ENCODE measurements at regions not wholly inside any gene's neighbourhood (a gene's known extent, or its start where the extent isn't known, plus 50 kb on each side); places are given as distances from the start of the nearest gene placed in this dataset.
A peak's percentile ranks its signal among the peaks of the same experiment; 100 is the strongest.

GRCh38 chr14:59013672-59014298, 174.7 kb upstream of the DAAM1 start (continued):
- TF ChIP-seq SRSF9 (IDR thresholded peaks at IDR 0.05; ENCODE audit: borderline replicate concordance, insufficient read depth, low read depth, low read length, poor library complexity, severe bottlenecking) (no peak), MTF1 (CRISPR knock-in tag; IDR thresholded peaks at IDR 0.05) (no peak), ZMYM2 (CRISPR knock-in tag; IDR thresholded peaks at IDR 0.05) (peak; percentile 97), E2F5 (CRISPR knock-in tag; conservative IDR thresholded peaks at IDR 0.05) (no peak), ZNF7 (CRISPR knock-in tag; IDR thresholded peaks at IDR 0.05) (no peak), CREBL2 (CRISPR knock-in tag; IDR thresholded peaks at IDR 0.05; ENCODE audit: borderline replicate concordance) (no peak), ZNF597 (CRISPR knock-in tag; IDR thresholded peaks at IDR 0.05) (no peak), EED (CRISPR knock-in tag; IDR thresholded peaks at IDR 0.05) (no peak), ZNF264 (CRISPR knock-in tag; IDR thresholded peaks at IDR 0.05) (peak; percentile 76; the same call in 1 of the 2 replicates), JUND (CRISPR knock-in tag; IDR thresholded peaks at IDR 0.05) (peak; percentile 99), NCOA1 (CRISPR knock-in tag; IDR thresholded peaks at IDR 0.05) (no peak), HOXA7 (CRISPR knock-in tag; IDR thresholded peaks at IDR 0.05) (no peak), ZEB1 (IDR thresholded peaks at IDR 0.05; ENCODE audit: insufficient replicate concordance, low read depth) (no peak), ZNF451 (CRISPR knock-in tag; IDR thresholded peaks at IDR 0.05) (no peak), MTF2 (CRISPR knock-in tag; IDR thresholded peaks at IDR 0.05; ENCODE audit: borderline replicate concordance) (no peak), GFI1 (CRISPR knock-in tag; IDR thresholded peaks at IDR 0.05; ENCODE audit: borderline replicate concordance) (peak; percentile 49; the same call in 1 of the 2 replicates), MIER3 (CRISPR knock-in tag; IDR thresholded peaks at IDR 0.05; ENCODE audit: borderline replicate concordance) (peak; percentile 78; the same call in 1 of the 2 replicates), ZBTB2 (CRISPR knock-in tag; IDR thresholded peaks at IDR 0.05; ENCODE audit: low read depth) (no peak), RBFOX2 (IDR thresholded peaks at IDR 0.05; ENCODE audit: low read depth, low read length) (no peak), XBP1 (CRISPR knock-in tag; IDR thresholded peaks at IDR 0.05) (peak; percentile 40; the same call in 1 of the 2 replicates), SUZ12 (IDR thresholded peaks at IDR 0.05; ENCODE audit: low read depth, low read length) (no peak), BRD4 (CRISPR knock-in tag; IDR thresholded peaks at IDR 0.05) (peak; percentile 30; the same call in 1 of the 2 replicates), ZNF790 (CRISPR knock-in tag; IDR thresholded peaks at IDR 0.05; ENCODE audit: borderline replicate concordance) (no peak), SALL1 (CRISPR knock-in tag; IDR thresholded peaks at IDR 0.05) (peak; percentile 30; the same call in 1 of the 2 replicates), HNF4A (CRISPR knock-in tag; IDR thresholded peaks at IDR 0.05) (peak; percentile 85), ZNF660 (CRISPR knock-in tag; IDR thresholded peaks at IDR 0.05; ENCODE audit: borderline replicate concordance, low read depth) (no peak), TCF12 (IDR thresholded peaks at IDR 0.05) (no peak), TCF12 (CRISPR knock-in tag; IDR thresholded peaks at IDR 0.05) (no peak), TBL1XR1 (IDR thresholded peaks at IDR 0.05; ENCODE audit: borderline replicate concordance, low read length, partially characterized antibody) (no peak)

Measured in HepG2 (cell line).